RWPE2 (cell line): ENCODE measurements at regions not wholly inside any gene's neighbourhood (a gene's known extent, or its start where the extent isn't known, plus 50 kb on each side); places are given as distances from the start of the nearest gene placed in this dataset.

Source experiments
- ATAC-seq: fragments of 200-7000 bp; cut with Tn5 transposase; 3 replicates; pipeline ENCODE4 v1.9.1; 2021; ENCODE audit warnings: low read depth
- DNase-seq: peaks from one replicate; pipeline ENCODE4 v3.0.0-alpha.2; 2020; ENCODE audit warnings: low spot score
- H3K27ac ChIP-seq: fragments of 450-650 bp; 2 replicates; pipeline ENCODE4 v1.5.1; 2017; ENCODE audit warnings: mild to moderate bottlenecking; ENCODE audit not compliant: poor library complexity, severe bottlenecking
- H3K27me3 ChIP-seq: fragments of 250-450 bp; sonication (Bioruptor Pico); 2 replicates; pipeline ENCODE4 v1.5.1; 2021; ENCODE audit warnings: mild to moderate bottlenecking, moderate library complexity; ENCODE audit not compliant: insufficient read depth, poor library complexity, severe bottlenecking
- H3K36me3 ChIP-seq: fragments of 250-450 bp; sonication (Bioruptor Pico); 2 replicates; pipeline ENCODE4 v1.5.1; 2020; ENCODE audit warnings: low read depth, mild to moderate bottlenecking, moderate library complexity
- H3K4me1 ChIP-seq: fragments of 250-450 bp; sonication (Bioruptor Pico); 2 replicates; pipeline ENCODE4 v1.5.1; 2021; ENCODE audit warnings: mild to moderate bottlenecking, moderate library complexity; ENCODE audit not compliant: insufficient read depth, poor library complexity, severe bottlenecking
- H3K4me3 ChIP-seq: fragments of 250-450 bp; sonication (Bioruptor Pico); 2 replicates; pipeline ENCODE4 v1.5.1; 2021; ENCODE audit warnings: mild to moderate bottlenecking, moderate library complexity; ENCODE audit not compliant: severe bottlenecking
- H3K9me3 ChIP-seq: fragments of 250-450 bp; sonication (Bioruptor Pico); 2 replicates; pipeline ENCODE4 v1.5.1; 2021; ENCODE audit warnings: mild to moderate bottlenecking, moderate library complexity; ENCODE audit not compliant: severe bottlenecking
- TF ChIP-seq, protein P1 (sequence below): fragments of 450-650 bp; IDR thresholded peaks from one replicate; pipeline ENCODE4 v1.5.1; 2017; ENCODE audit warnings: mild to moderate bottlenecking, moderate library complexity; ENCODE audit not compliant: poor library complexity, severe bottlenecking

DNA sequence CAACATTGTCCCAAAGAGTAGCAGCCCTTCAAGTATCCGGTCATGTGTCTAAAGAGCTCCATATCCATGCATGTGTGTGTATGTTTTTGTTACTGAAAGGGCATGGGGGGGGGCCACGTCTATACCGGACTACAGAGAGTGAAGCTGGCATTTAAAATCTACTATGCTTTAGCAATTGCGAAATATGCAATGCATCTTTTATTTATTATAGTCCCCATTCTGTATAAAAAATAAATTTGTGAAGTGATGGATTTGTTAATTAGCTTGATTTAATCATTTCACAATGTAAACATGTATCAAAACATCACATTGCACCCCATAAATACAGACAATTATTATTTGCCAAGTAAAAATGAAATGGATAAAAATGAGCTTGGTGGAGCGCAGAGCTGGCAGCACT, 149.4 kb upstream of the ID2 start:
- DNase-seq (no peak), ATAC-seq (no peak)
- H3K27me3 ChIP-seq, result no peaks in the 10 kb centered on the region
- peaks cover 4% of the 10 kb centered on the region for H3K9me3 ChIP-seq
- no peak overlapping the region for H3K27ac ChIP-seq
- TF ChIP-seq, protein P1, sequence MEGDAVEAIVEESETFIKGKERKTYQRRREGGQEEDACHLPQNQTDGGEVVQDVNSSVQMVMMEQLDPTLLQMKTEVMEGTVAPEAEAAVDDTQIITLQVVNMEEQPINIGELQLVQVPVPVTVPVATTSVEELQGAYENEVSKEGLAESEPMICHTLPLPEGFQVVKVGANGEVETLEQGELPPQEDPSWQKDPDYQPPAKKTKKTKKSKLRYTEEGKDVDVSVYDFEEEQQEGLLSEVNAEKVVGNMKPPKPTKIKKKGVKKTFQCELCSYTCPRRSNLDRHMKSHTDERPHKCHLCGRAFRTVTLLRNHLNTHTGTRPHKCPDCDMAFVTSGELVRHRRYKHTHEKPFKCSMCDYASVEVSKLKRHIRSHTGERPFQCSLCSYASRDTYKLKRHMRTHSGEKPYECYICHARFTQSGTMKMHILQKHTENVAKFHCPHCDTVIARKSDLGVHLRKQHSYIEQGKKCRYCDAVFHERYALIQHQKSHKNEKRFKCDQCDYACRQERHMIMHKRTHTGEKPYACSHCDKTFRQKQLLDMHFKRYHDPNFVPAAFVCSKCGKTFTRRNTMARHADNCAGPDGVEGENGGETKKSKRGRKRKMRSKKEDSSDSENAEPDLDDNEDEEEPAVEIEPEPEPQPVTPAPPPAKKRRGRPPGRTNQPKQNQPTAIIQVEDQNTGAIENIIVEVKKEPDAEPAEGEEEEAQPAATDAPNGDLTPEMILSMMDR, result no peak
- no peaks in the 10 kb centered on the region for H3K36me3 ChIP-seq
- H3K4me3 ChIP-seq, result no peak overlapping the region
- H3K4me1 ChIP-seq, result no peaks in the 10 kb centered on the region

DNA sequence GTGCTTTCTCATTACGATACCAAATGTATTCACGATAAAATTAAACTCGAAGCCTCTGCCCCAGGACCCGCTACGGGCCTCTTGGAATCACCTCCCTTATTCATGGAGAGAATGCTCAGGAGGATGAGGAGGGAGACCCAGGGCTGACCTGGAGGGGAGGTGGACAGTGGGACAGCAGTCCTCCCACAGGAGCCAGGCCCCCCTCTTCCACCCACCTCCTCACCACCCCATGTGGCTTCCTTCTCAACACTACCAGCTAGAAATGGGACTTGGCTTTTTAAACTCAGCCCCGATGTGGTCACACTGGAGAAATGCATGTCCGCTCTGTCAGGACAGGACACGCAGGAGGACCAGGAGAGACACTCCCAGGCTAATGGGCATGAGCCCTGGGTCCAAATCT, 147.9 kb upstream of the ID2 start:
- TF ChIP-seq, protein P1, result no peak
- no peaks in the 10 kb centered on the region for H3K27me3 ChIP-seq
- H3K27ac ChIP-seq, result no peak overlapping the region
- no peaks in the 10 kb centered on the region for H3K36me3 ChIP-seq
- no peak for ATAC-seq
- H3K4me3 ChIP-seq, result no peak overlapping the region
- DNase-seq, result no peak
- H3K9me3 ChIP-seq, result peaks cover 4% of the 10 kb centered on the region
- no peaks in the 10 kb centered on the region for H3K4me1 ChIP-seq

DNA sequence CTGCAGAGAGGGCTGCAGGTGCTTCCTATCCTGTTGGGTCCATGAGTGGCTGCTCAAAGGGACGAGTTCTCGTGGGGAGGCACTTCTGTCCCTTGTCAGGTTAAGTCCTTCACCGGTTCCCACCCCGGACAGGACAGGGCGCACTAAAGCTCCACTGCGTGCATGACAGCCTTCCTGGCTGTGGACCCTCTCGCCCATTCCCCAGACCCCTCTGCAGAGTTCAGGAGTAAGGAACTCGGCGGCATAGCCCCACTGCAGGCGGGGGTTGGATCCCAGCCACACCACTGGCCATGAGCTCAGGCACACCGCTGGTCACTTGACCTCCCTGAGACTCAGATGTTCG, 147.5 kb upstream of the ID2 start:
- H3K36me3 ChIP-seq, result no peaks in the 10 kb centered on the region
- no peak overlapping the region for H3K4me3 ChIP-seq
- ATAC-seq (no peak), DNase-seq (no peak)
- H3K9me3 ChIP-seq, result peaks cover 4% of the 10 kb centered on the region
- no peaks in the 10 kb centered on the region for H3K4me1 ChIP-seq
- no peak overlapping the region for H3K27ac ChIP-seq
- TF ChIP-seq, protein P1, result no peak
- no peaks in the 10 kb centered on the region for H3K27me3 ChIP-seq

DNA sequence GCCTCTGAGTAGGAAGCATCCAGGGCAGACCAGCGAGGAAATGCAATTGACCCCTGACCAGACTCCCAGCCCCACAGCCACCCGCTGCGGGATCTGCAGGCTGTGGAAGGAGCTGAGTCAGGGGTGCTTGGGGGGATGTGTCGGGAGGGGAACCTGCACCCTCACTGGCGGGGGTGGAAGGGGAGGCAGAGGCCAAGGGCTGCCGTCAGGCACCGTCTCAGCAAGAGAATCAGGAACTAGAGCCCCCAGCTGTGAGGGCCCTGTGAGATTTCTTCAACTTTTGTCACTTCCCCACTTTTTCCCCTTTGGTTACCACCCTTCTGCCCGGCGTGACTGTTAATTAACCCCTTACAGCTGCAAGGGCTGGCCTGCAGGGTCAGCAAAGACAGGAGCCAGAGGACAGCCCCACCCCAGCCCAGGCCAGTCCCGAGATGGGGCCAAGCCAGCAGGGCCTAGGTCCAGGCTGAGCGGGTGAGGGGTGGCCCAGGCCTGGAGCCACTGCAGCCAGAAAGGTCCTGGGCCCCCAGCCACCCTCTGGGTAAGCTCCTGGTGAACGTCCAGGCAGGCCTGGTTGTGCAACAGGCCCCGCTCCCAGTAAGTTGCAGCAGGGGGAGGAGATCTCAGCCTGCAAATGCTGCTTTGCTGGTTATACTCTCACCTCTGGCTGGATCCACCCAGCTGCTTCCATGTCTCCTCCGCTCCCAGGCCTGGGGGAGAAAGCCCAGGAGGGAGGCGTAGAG, 147.0 kb upstream of the ID2 start:
- TF ChIP-seq, protein P1, result no peak
- no peaks in the 10 kb centered on the region for H3K27me3 ChIP-seq
- ATAC-seq (no peak), DNase-seq (no peak)
- H3K9me3 ChIP-seq, result peaks cover 4% of the 10 kb centered on the region
- no peak overlapping the region for H3K4me3 ChIP-seq
- H3K27ac ChIP-seq, result no peak overlapping the region
- no peaks in the 10 kb centered on the region for H3K36me3 ChIP-seq
- H3K4me1 ChIP-seq, result no peaks in the 10 kb centered on the region

DNA sequence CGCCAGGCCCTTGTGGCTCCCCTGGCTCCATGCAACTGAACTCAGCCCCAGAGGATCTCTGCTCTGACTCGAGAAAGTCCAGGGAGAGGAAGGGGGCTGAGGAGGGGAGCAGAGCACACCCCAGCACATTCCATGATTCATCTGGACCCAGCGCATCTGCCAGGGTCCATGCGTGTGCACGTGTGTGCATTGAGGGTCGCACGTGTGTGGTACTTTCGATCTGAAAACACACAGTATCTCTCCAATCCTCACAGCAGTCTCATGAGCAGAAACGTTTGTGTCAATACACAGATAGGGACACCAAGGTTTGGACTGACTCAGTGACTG, 146.4 kb upstream of the ID2 start:
- no peaks in the 10 kb centered on the region for H3K27me3 ChIP-seq
- no peak for ATAC-seq
- no peak overlapping the region for H3K27ac ChIP-seq
- no peak for DNase-seq
- TF ChIP-seq, protein P1, result no peak
- no peaks in the 10 kb centered on the region for H3K4me1 ChIP-seq
- peaks cover 4% of the 10 kb centered on the region for H3K9me3 ChIP-seq
- no peaks in the 10 kb centered on the region for H3K36me3 ChIP-seq
- H3K4me3 ChIP-seq, result no peak overlapping the region
